GM12878 (cell line): ENCODE measurements at regions not wholly inside any gene's neighbourhood (a gene's known extent, or its start where the extent isn't known, plus 50 kb on each side); places are given as distances from the start of the nearest gene placed in this dataset.

Experiments
- ATAC-seq: fragments of 200-7000 bp; cut with Tn5 transposase; 3 replicates; pipeline ENCODE4 v1.9.1; 2020; ENCODE audit warnings: mild to moderate bottlenecking, moderate library complexity
- BruUV-seq: library from RNA; stranded (reverse); fragments of 400-500 nt; replicated peaks from 2 replicates; lab custom pipeline; 2021; lab: Mats Ljungman, UMichigan
- CTCF ChIA-PET: fragments of 300-600 bp; sonication (Branson Sonifier 250); formaldehyde crosslinking; extraction: SDS; loops from one replicate; lab custom pipeline; 2021; ENCODE audit warnings: inconsistent platforms; lab: Yijun Ruan, JAX
- POLR2A ChIA-PET: fragments of 350-600 bp; formaldehyde crosslinking; extraction: SDS; loops from one replicate; lab custom pipeline; 2021; ENCODE audit warnings: inconsistent platforms; lab: Charles Lee
- RAD21 ChIA-PET: fragments of 300-600 bp; sonication (Branson Sonifier 250); formaldehyde crosslinking; loops from one replicate; lab custom pipeline; 2023; ENCODE audit warnings: antibody characterized with exemption; ENCODE audit not compliant: unreplicated experiment; lab: Charles Lee
- SMC1A ChIA-PET: fragments of 300-600 bp; sonication (Branson Sonifier 250); formaldehyde crosslinking; loops from one replicate; lab custom pipeline; 2023; ENCODE audit not compliant: unreplicated experiment, uncharacterized antibody; lab: Charles Lee
- DNase-seq: peaks from one replicate; pipeline ENCODE4 v3.0.0-alpha.2; 2011; ENCODE audit warnings: low read depth, low spot score
- FAIRE-seq: peaks from 3 replicates; lab custom pipeline; 2011; peaks lifted over from hg19 to GRCh38; lab: Jason Lieb, UNC
- H2AFZ ChIP-seq: 2 replicates; pipeline ENCODE4 v1.6.0; 2011; ENCODE audit warnings: low read depth, low read length, control low read depth; ENCODE audit not compliant: control insufficient read depth
- H3K27ac ChIP-seq: 2 replicates; pipeline ENCODE4 v1.5.1; 2011; ENCODE audit warnings: control low read depth; ENCODE audit not compliant: control insufficient read depth, insufficient read depth
- H3K27me3 ChIP-seq, 2 experiments: replicated peaks in 1 of 2; 2 replicates each; pipeline versions ENCODE4 v1.6.0 to v1.6.1; 2011; ENCODE audit warnings: low read length in 1 of 2; ENCODE audit not compliant: control insufficient read depth in 2 of 2, insufficient read depth in 2 of 2
- H3K36me3 ChIP-seq, 2 experiments: 2 replicates each; pipeline ENCODE4 v1.5.1; 2011; ENCODE audit warnings: low read length in 1 of 2; ENCODE audit not compliant: control insufficient read depth in 2 of 2, insufficient read depth in 2 of 2
- H3K4me1 ChIP-seq: 2 replicates; pipeline ENCODE4 v1.6.1; 2011; ENCODE audit warnings: mild to moderate bottlenecking, low read length, moderate library complexity, mixed read lengths; ENCODE audit not compliant: control insufficient read depth, insufficient read depth
- H3K4me2 ChIP-seq: 2 replicates; pipeline ENCODE4 v1.6.0; 2011; ENCODE audit warnings: control low read depth; ENCODE audit not compliant: control insufficient read depth, insufficient read depth
- H3K4me3 ChIP-seq: fragments of 200-600 bp; sonication (generic); 2 replicates; pipeline ENCODE4 v1.5.1; 2016
- H3K79me2 ChIP-seq: 2 replicates; pipeline ENCODE4 v1.6.0; 2011; ENCODE audit warnings: low read length; ENCODE audit not compliant: control insufficient read depth, insufficient read depth
- H3K9ac ChIP-seq: 2 replicates; pipeline ENCODE4 v1.8.0; 2011; ENCODE audit warnings: low read length, control low read depth, mixed read lengths; ENCODE audit not compliant: control insufficient read depth, insufficient read depth
- H3K9me3 ChIP-seq: replicated peaks from 3 replicates; pipeline ENCODE4 v1.5.1; 2011; ENCODE audit warnings: mild to moderate bottlenecking, low read length; ENCODE audit not compliant: control insufficient read depth, insufficient read depth
- H4K20me1 ChIP-seq: 2 replicates; pipeline ENCODE4 v1.6.0; 2011; ENCODE audit not compliant: control insufficient read depth, insufficient read depth
- ATF7 ChIP-seq: fragments of 450-650 bp; IDR thresholded peaks from 2 replicates; pipeline ENCODE4 v1.6.1; 2016; ENCODE audit warnings: low read depth, mild to moderate bottlenecking
- IKZF1 ChIP-seq: fragments of 450-650 bp; conservative IDR thresholded peaks from 2 replicates; pipeline ENCODE4 v1.6.1; 2017; ENCODE audit warnings: antibody characterized with exemption, mild to moderate bottlenecking
- MEF2A ChIP-seq: IDR thresholded peaks from 2 replicates; pipeline ENCODE4 v1.6.1; 2011; ENCODE audit warnings: low read depth, mild to moderate bottlenecking, low read length, moderate library complexity; ENCODE audit not compliant: insufficient read depth
- PBX3 ChIP-seq: IDR thresholded peaks from 2 replicates; pipeline ENCODE4 v1.6.1; 2011; ENCODE audit warnings: mild to moderate bottlenecking, low read depth, low read length, moderate library complexity; ENCODE audit not compliant: insufficient replicate concordance
- SREBF2 ChIP-seq: IDR thresholded peaks from 2 replicates; pipeline ENCODE4 v1.6.1; 2012; ENCODE audit warnings: mild to moderate bottlenecking, low read length
- USF1 ChIP-seq: IDR thresholded peaks from 2 replicates; pipeline ENCODE4 v1.6.1; 2011; ENCODE audit warnings: borderline replicate concordance, low read depth, mild to moderate bottlenecking, moderate library complexity, mixed read lengths, low read length; ENCODE audit not compliant: insufficient read depth; ENCODE audit errors: extremely low read length
- ZNF384 ChIP-seq: IDR thresholded peaks from 2 replicates; pipeline ENCODE4 v1.6.1; 2012; ENCODE audit warnings: low read depth, mild to moderate bottlenecking, low read length, improper control_type of control experiment, borderline replicate concordance
- WGBS: methylation state at CpG from one replicate; pipeline ENCODE4 v1.1.6; 2016; ENCODE audit warnings: low lambda C conversion rate; ENCODE audit not compliant: insufficient replicate concordance, insufficient coverage; ENCODE audit errors: missing lambda C conversion rate; 5-methylcytosine and 5-hydroxymethylcytosine counted together
- in situ Hi-C: fragments of 300-500 bp; cut with MboI; formaldehyde crosslinking; loops from 9 replicates; pipeline ENCODE4 v1.14.3; 2018; ENCODE audit warnings: mixed read lengths
- intact Hi-C: fragments of 100-400 bp; cut with micrococcal nuclease; formaldehyde crosslinking; loops from one replicate; pipeline ENCODE4 v1.14.2; 2022; ENCODE audit not compliant: unreplicated experiment

- ChIA-PET CTCF (no interaction called here), RAD21 (no interaction called here), POLR2A (no interaction called here), SMC1A (no interaction called here)
- TF ChIP-seq IKZF1 (no peak), MEF2A (no peak), USF1 (no peak), ZNF384 (no peak), PBX3 (no peak), SREBF2 (no peak), ATF7 (no peak)
- Histone ChIP-seq H3K79me2 (no peaks in the 10 kb centered on the region), H3K4me1 (no peaks in the 10 kb centered on the region), H3K4me3 (no peak overlapping the region), H3K27ac (no peak overlapping the region), H3K9ac (no peak overlapping the region), H4K20me1 (no peaks in the 10 kb centered on the region), H3K36me3 (no peaks in the 10 kb centered on the region), H3K27me3 (no peaks in the 10 kb centered on the region), H2AFZ (no peak overlapping the region), H3K4me2 (no peak overlapping the region), H3K9me3 (no peaks in the 10 kb centered on the region)
- DNase-seq (no peak), FAIRE-seq (no peak), ATAC-seq (no peak)
- intact Hi-C loops = no loop called here
- 0% methylated on average over 2 of the region's 2 CpGs for WGBS
- in situ Hi-C loops = no loop called here
- no TSS peak for BruUV-seq
Observed at GRCh38 chr6:78300885-78301284, 566.5 kb upstream of the IRAK1BP1 start.
